SU-DHL-6 (cell line): ENCODE measurements at regions not wholly inside any gene's neighbourhood (a gene's known extent, or its start where the extent isn't known, plus 50 kb on each side); places are given as distances from the start of the nearest gene placed in this dataset.

ENCODE experiments used
- H2AFZ ChIP-seq: fragments of 200-600 bp; sonication (generic); 2 replicates; pipeline ENCODE4 v1.6.1; 2014; ENCODE audit warnings: low read depth, mild to moderate bottlenecking, moderate library complexity, mixed read lengths, antibody characterized with exemption, low read length; ENCODE audit not compliant: severe bottlenecking
- H3F3A ChIP-seq: fragments of 200-600 bp; shearing (Covaris generic); 2 replicates; pipeline ENCODE4 v1.6.0; 2016; ENCODE audit warnings: antibody characterized with exemption, mild to moderate bottlenecking; ENCODE audit not compliant: insufficient read depth
- H3K27ac ChIP-seq: fragments of 200-600 bp; sonication (generic); 2 replicates; pipeline ENCODE4 v1.5.1; 2016; ENCODE audit warnings: low read depth, mild to moderate bottlenecking, low read length, moderate library complexity, mixed read lengths
- H3K27me3 ChIP-seq: fragments of 200-600 bp; sonication (generic), shearing (Covaris generic); 2 replicates; pipeline ENCODE4 v1.6.0; 2014; ENCODE audit warnings: mild to moderate bottlenecking, low read length
- H3K36me3 ChIP-seq: fragments of 200-600 bp; sonication (generic); 2 replicates; pipeline ENCODE4 v1.6.1; 2014; ENCODE audit warnings: mild to moderate bottlenecking, low read length, mixed read lengths
- H3K4me2 ChIP-seq: fragments of 300-600, 200-600 bp; shearing (Covaris generic), sonication (generic); 2 replicates; pipeline ENCODE4 v1.6.0; 2014; ENCODE audit warnings: low read length, low read depth, mild to moderate bottlenecking; ENCODE audit not compliant: poor library complexity, severe bottlenecking
- H3K4me3 ChIP-seq: fragments of 200-600 bp; sonication (generic); 2 replicates; pipeline ENCODE4 v1.5.1; 2014; ENCODE audit warnings: antibody characterized with exemption, low read length, mild to moderate bottlenecking, mixed read lengths; ENCODE audit not compliant: insufficient read depth, poor library complexity, severe bottlenecking
- H3K79me2 ChIP-seq: fragments of 200-600 bp; sonication (generic); 2 replicates; pipeline ENCODE4 v1.6.1; 2014; ENCODE audit warnings: mild to moderate bottlenecking, low read length, moderate library complexity; ENCODE audit not compliant: insufficient read depth
- H3K9ac ChIP-seq: fragments of 200-600 bp; sonication (generic); 2 replicates; pipeline ENCODE4 v1.7.0; 2014; ENCODE audit warnings: mild to moderate bottlenecking, low read length
- H3K9me2 ChIP-seq: fragments of 200-600 bp; sonication (generic); replicated peaks from 2 replicates; pipeline ENCODE4 v1.6.1; 2014; ENCODE audit warnings: low read length; ENCODE audit not compliant: insufficient read depth
- H3K9me3 ChIP-seq: fragments of 200-600 bp; sonication (generic); 2 replicates; pipeline ENCODE4 v1.6.1; 2014; ENCODE audit warnings: low read length, mixed read lengths; ENCODE audit not compliant: insufficient read depth
- H4K20me1 ChIP-seq: fragments of 200-600 bp; sonication (generic); 2 replicates; pipeline ENCODE4 v1.6.1; 2014; ENCODE audit warnings: low read depth, mild to moderate bottlenecking, antibody characterized with exemption, low read length, moderate library complexity, mixed read lengths
- CTCF ChIP-seq: fragments of 200-600 bp; sonication (generic); IDR thresholded peaks from one replicate; pipeline ENCODE4 v1.5.1; 2017; ENCODE audit warnings: antibody characterized with exemption, mild to moderate bottlenecking, low read length, moderate library complexity; ENCODE audit not compliant: insufficient read depth, poor library complexity, severe bottlenecking
- EZH2phosphoT487 ChIP-seq: fragments of 200-600 bp; sonication (generic), shearing (Covaris generic); conservative IDR thresholded peaks from 2 replicates; pipeline ENCODE4 v1.6.1; 2018; ENCODE audit warnings: mild to moderate bottlenecking, antibody characterized with exemption, low read length, moderate library complexity, mixed read lengths

- H3K27me3 ChIP-seq: no peaks in the 10 kb centered on the region
- TF ChIP-seq CTCF: no peak
- no peak for TF ChIP-seq EZH2phosphoT487
- no peak overlapping the region for H3K4me3 ChIP-seq
- H3F3A ChIP-seq: no peaks in the 10 kb centered on the region
- no peaks in the 10 kb centered on the region for H3K79me2 ChIP-seq
- no peaks in the 10 kb centered on the region for H3K9me2 ChIP-seq
- no peak overlapping the region for H3K27ac ChIP-seq
- no peak overlapping the region for H3K4me2 ChIP-seq
- H3K36me3 ChIP-seq: no peaks in the 10 kb centered on the region
- no peak overlapping the region for H2AFZ ChIP-seq
- H4K20me1 ChIP-seq: no peaks in the 10 kb centered on the region
- no peak overlapping the region for H3K9ac ChIP-seq
- H3K9me3 ChIP-seq: no peaks in the 10 kb centered on the region
Measured at GRCh38 chr12:115504306-115505290, 772.9 kb downstream of the MED13L start.

GRCh38 chr12:115500872-115501271, 776.6 kb downstream of the MED13L start:
- Histone ChIP-seq H3K27ac (no peak overlapping the region), H3F3A (no peaks in the 10 kb centered on the region), H2AFZ (no peak overlapping the region), H3K4me3 (no peak overlapping the region), H3K27me3 (no peaks in the 10 kb centered on the region), H3K4me2 (no peak overlapping the region), H3K9ac (no peak overlapping the region), H3K9me2 (no peaks in the 10 kb centered on the region), H3K9me3 (no peaks in the 10 kb centered on the region), H3K36me3 (no peaks in the 10 kb centered on the region), H3K79me2 (no peaks in the 10 kb centered on the region), H4K20me1 (no peaks in the 10 kb centered on the region)
- TF ChIP-seq EZH2phosphoT487 (no peak), CTCF (no peak)

DNA sequence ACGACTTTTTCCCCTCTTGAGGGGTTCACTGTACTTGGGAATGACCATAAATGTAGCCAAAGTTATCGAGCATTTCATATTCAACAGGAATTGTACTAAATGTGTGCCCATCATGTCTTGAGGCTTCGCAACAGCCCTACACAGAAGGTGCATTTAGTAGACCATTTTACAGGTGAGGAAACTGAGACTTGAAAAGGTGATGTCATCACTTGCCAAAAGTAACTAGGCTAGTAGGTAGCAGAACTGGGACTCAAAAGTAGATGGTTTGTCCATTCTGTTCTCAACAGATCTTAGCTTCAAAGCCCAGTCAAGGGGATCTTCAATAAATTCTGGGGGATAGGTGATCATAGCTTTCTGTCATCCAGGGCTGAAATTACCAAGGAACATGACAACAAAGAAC, 782.2 kb downstream of the MED13L start:
- Histone ChIP-seq H3K27me3 (no peaks in the 10 kb centered on the region), H3K9me2 (no peaks in the 10 kb centered on the region), H3K9ac (no peak overlapping the region), H3K4me2 (no peak overlapping the region), H3K27ac (no peak overlapping the region), H3F3A (no peaks in the 10 kb centered on the region), H3K79me2 (no peaks in the 10 kb centered on the region), H3K9me3 (no peaks in the 10 kb centered on the region), H4K20me1 (no peaks in the 10 kb centered on the region), H2AFZ (no peak overlapping the region), H3K4me3 (no peak overlapping the region), H3K36me3 (no peaks in the 10 kb centered on the region)
- no peak for TF ChIP-seq CTCF
- no peak for TF ChIP-seq EZH2phosphoT487
